Stimulated activated CD8-positive, alpha-beta memory T cell treated with anti-CD3 and anti-CD28 coated beads, Interleukin-4, amount 100 ng/mL, for 1 hour (primary cell): ENCODE measurements at regions not wholly inside any gene's neighbourhood (a gene's known extent, or its start where the extent isn't known, plus 50 kb on each side); places are given as distances from the start of the nearest gene placed in this dataset.

Experiments
- DNase-seq, 2 donors: peaks; one replicate each; pipeline ENCODE4 v3.0.0-alpha.2; 2020; ENCODE audit warnings: low read depth in 2 of 2, low spot score in 1 of 2

DNA sequence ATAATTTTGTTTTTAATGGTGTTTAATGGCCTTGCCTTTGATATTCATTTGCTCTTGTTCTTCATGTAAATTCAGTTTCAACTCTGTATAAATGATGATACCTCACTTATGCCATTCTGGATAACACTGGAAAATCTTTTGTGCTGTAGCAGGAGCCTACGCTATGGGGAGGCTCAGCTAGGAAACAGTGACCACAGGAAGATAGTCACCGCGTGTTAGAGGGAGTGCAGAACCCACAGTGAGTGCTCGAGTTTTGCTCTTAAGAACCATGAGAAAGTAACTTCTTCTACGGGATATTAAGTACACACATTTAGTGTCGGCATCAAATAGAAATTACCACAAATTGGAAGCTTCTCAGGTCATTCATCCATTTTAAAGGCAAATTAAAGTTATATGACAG, 143.9 kb downstream of the IRX2 start:
- no peak for DNase-seq

DNA sequence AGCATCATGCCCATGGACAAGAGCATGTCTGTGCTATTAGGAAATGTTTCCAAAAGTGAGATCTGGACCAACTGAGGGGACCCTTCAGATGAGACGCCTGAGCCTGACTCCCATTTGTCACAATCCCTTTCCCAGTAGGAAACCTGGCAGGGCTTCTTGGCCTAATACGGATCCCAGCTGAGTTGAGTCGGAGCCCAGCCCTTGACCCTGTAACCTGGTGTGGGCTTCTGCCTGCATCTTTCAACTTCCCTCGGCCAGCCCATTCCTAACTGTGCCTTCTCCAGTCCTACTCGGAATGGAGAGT, 148.3 kb downstream of the IRX2 start:
- DNase-seq: no peak

DNA sequence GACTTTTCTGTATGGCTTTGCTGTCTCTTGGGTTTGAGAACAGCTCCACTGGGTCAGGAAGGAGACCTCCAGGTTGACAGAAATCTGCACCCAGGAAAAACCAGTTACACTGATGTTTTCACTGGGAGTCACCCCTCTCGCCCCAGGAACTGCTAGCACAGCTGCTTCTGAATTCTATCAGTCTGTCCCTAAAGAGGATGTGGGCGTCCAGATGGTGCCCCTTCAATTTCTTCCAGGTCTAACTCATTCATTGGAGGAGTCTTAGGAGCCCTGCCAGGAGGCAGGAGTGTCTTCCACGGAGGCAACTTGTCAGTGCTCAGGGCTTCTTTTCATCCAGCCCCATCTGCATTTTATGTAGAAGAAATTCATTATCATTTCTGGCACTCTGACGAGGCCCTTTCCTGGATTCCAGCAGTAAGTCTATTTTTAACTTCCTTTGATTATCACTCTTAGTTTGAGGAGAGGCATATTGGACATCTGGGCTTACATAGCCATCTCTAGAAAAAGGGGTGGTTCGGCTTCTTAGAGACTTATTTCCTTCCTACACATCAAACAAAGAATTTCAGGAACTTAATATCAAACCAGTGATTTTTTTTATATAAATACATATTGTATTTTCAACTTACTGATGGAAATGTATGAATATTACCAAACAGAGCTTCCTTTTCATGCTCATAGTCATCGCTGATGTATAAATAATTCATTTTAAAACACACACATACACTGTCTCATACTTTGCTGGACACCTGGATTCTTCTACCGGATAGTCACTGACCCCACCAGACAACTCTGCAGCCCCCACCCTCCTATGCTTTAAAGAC, 148.8 kb downstream of the IRX2 start:
- no peak for DNase-seq

DNA sequence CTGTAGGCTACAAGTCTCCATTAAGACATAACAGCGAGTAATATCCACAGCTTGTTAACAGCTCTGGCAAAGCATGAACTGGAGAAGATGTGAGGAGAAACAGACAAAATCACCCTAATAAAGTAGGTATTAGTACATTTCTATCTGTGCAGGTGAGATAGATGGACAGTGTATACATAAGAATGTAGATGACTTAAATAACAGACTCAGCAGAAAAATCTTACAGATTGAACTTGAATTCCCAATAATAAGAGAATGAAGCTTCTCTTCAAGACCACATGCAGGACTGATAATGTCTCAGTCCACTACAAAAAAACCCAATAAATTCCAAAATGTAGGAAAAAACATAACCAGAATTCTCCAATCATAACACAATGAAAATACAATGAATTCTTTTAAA, 153.0 kb downstream of the IRX2 start:
- no peak for DNase-seq

DNA sequence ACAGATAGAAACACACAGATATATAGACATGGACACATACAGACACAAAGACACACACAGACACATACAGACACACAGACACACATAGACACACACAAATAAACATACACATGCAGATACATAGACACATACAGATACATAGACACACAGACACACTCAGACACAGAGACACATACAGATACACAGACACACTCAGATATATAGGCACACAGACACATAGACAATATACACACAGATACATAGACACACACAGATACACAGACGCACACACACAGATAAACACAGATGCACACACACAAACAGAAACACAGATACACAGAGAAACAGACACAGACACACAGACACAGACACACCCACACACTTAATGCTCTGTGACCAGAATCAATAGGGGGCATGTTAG, 156.8 kb downstream of the IRX2 start:
- no peak for DNase-seq

DNA sequence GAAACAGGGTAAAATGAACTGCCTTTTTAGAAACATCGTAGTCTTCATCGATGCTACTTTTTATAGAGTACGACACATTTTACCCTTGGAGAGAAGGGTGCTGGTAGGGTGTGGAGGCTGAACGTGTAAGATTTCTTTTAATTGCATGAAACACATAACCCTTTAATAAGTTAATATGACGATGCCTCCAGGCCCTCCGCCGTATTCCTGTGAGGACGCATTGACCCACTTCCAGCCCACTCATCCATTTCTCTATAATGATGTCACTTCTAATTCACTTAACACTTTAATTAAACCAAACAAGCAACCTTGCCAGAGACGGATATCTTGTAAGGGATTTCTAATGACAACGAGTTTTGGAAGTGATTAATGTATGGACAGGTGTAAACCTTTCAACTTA, 158.7 kb downstream of the IRX2 start:
- DNase-seq: no peak

DNA sequence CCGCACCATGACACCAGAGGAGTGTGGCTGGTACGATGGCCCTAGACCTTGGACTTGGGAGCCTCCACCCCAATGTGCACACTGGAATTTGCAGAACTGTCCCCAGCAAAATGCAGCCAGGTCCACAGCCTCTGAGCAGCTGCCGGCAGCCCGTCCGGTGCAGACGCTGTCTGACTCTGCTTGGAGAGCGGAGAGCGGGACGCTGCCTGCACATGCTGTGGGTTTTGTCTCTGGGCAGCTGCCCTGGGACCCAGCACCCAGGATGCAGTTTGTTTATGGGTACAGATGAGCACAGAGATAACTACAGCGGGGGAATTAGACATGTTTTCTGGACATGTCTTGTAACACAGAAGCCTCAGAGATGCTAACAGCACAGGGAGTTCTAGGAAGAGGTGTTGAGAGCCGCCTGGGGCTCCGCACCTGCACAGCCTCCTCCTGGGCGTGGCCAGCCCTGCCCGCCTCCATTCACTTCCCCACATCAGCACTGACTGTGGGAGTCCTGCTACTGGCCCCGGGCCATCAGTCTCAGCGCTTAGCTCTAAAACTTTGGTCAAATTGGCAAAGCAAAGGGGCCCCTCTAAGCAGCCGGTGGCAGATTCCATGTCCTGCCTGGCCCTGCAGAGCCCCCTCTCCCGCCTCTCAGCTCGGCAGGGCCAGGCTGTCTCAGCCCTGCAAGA, 159.6 kb downstream of the IRX2 start:
- DNase-seq: no peak

DNA sequence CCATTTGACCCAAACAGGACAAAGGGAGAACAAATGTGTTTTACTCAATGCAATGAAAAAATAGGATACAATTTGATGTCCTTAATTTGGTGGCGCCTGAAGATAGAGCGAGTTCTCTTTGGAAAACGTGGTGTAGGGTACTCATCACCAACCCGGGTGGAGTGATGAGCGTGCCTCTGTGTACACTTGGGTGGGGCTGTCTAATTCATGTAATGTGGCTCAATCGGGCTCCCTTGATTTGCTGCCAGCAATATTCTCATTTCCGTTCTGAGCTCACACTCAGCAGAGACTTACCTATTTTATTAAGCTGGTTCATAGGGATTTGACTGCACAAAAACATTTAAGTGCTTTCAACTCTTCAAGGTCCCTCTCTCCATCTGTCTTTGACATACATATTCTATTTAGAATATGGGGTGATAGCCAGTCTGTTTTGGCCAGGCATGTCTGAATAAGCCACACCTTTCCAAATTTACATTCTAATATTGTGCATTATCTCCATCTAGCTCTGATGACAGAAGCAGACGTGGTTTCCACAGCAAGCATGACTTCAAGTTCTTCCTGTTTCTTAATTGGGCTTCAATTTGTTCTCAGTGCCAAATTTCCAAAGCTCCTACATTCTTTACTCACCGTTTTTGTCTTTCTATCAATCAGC, 162.5 kb downstream of the IRX2 start:
- no peak for DNase-seq

DNA sequence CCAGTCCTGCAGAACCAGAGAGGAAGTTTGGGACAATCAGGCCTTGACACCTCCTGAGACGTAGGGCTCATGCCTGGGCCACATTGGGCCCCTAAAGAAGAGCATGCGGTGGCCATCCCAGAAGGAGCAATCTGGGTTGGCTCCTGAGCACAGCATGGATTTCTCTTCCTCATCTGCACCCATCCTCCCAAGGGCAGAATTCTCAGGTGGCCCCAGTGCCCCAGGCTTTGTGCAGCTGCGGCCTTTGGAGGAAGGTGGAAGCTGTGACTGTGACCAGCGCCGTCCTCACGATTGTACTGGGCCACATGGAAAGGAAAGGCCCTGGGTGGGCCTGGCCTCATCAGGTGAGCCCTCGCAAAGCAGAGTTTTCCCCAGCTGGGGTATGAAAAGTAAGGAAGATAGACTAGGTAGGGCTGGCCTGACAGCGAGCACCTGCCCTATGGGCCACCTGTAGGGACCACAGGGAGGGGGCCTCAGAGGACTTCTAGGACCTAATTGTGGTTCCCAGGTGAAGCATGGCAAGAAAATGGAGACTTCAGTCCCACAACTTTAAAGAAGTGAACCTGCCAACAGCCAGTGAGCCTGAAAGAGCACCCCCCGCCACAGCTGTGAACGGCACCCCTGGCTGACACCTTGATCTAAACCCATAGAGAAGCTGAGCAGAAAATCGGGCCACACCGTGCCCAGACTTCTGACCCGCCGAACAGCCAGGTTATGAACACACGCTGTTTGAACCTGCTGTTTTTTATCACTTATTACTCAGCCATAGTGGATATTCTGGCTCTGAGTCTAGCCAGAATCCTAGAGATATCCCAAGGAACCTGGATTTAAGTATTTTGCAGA, 164.1 kb downstream of the IRX2 start:
- no peak for DNase-seq

DNA sequence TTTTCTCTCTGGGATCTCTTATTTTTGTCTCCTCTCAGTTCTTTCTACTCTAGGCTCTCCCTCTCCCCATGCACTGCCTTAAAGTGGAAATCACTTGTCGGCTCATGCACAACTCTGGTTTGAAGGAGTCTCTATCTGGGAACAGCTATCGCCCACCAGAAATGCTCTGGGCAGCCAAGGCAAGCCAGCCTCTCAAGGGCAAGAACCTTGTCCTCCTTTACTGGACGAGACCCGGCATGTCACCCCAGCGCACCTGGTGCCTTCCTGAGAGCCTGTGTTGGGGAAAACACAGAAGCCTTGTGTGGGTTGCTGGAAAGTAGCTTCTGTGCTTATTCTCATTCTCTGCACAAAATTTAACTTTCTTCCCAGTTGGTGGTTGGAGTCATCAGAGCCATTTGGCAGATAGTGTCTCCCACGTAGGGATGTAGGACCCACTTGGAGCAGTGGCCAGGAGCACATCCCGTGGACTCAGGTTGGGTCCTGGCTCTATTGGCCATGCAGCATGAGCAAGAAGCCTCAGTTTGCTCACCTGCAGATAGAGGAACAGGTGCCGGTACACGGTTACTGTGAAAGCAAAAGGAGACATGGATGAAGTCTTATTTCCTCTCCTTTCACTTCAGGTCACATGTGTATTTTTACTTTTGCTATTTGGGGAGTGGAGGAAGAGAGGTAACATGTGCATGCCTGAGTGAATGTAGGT, 165.3 kb downstream of the IRX2 start:
- no peak for DNase-seq

DNA sequence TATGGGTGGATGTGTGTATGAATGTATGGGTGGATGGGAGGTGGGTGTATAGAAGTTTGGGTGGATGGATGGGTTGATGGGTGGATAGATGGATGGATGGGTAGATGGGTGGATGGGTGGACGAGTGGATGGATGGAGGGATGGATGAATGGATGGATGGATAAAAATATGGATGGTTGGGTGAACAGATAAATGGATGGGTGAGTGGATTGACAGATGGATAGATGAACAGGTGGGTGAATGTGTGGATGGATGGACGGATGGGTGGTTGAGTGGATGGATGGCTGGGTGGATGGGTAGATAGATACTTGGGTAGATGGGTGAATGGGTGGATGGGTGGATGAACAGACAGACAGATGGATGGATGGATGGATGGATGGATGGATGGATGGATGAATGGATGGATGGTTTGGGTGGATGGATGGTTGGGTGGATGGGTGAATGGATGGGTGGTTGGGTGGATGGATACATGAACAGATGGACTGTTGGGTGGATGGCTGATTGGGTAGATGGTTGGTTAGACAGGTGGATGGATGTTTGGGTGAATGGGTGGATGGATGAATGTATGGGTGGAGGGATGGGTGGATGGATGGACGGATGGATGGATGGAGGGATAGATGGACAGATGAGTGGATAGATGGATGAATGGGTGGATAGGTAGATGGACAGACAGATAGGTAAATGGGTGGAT, 166.8 kb downstream of the IRX2 start:
- DNase-seq: no peak

DNA sequence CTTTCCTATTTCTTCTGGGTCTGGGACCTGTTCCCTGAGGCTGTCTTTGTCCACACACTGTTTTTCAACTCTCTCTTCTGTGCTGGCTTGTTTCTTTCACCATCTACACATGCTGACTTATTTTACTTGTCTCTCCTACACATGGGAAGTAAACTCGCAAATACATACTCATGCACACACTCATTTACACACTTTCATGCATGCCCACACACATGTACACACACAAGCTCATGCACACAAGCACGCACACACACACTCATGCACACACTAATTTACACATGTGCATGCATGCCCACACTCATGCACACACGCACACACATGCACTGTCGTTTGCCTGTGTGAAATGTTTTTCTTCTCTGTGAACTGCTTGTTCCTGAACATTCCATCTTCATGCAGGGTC, 169.0 kb downstream of the IRX2 start:
- no peak for DNase-seq

DNA sequence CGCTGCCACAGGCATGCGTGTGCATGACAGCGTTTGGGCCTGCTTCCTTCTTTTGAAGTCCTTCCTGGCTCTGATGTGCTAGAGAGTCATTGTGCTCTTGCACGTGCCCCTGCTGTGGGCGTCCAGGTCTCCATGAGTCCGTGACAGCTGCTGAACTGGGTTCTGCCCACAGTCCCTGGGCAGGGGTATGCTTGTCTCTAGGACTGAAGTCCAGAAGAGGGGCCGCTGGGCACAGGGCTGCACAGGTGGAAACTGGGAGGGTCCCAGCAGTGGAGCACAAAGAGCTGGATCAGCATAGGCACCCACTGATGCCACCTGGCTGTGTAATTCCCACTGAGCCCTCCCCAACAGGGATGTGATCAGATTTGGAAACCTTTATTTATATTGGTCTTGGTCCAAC, 169.4 kb downstream of the IRX2 start:
- no peak for DNase-seq

DNA sequence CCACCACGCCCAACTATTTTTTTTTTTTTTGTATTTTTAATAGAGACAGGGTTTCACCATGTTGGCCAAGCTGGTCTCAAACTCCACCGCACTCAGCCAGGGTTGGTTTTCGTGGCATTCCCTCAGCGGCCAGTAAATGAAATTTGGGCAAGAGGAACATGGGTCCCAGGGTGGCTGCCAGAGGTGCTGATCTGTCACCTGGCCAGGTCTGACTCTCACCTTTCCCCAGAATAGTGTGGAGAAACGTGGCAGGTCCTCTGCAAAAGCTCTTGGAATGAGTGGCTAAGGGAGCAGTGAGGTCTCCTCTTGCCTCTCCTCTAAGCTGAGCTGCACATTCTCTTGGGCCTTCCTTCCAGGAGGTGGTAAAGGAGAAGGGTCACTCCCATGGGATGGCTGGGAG, 170.1 kb downstream of the IRX2 start:
- no peak for DNase-seq

DNA sequence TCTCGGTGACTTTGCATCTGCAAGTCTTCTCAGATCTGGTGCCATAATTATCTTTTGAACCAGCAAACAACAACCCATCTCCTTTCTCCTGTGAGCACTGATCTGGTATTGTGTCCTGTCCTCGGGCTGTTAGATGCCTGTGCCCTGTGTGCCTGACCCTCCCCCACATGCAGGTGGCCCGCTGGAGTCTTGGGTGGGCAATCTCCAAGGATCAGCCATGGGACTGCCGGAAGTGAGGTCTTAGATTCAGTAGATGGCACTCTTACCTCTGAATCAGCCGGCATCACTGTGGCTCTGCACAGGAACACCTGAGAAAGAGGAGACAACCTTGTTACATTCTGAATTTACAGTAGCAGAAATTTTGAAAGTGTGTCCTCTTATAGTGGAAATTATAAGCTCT, 172.4 kb downstream of the IRX2 start:
- no peak for DNase-seq

DNA sequence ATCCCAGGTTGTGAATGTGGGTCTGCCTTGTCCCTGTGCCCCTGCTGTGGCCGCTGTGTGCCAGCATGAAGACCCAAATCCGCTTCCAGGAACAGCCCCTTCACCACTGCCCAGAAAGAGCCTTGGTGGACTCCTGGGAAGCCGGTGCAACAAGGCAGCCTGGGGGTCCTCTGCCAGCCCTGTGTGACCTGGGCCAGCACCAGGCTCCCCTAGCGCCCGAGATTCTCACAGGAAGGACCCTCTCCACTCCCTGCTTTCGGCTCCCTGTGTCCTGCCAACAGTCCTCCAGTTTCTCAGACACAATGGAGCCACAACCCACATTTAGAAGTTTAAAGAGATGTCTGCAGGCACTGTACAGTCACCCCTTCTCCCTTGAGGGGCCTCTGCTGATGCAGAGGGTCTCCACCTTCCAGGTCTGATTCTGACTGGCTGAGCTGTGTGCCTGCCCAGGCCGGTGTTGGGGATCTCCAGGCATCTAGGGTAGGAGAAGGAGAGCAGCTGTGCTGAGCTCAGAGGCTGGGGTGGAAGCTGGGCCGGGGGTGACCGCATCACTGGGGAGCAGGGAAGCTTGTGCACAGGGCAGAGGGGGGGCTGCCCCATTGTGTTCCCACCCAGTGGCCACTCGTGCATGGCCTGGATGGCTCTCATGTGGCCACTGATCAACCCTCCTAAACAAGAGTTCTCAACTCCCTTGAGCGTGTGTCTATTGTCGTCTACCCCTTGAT, 174.0 kb downstream of the IRX2 start:
- no peak for DNase-seq

DNA sequence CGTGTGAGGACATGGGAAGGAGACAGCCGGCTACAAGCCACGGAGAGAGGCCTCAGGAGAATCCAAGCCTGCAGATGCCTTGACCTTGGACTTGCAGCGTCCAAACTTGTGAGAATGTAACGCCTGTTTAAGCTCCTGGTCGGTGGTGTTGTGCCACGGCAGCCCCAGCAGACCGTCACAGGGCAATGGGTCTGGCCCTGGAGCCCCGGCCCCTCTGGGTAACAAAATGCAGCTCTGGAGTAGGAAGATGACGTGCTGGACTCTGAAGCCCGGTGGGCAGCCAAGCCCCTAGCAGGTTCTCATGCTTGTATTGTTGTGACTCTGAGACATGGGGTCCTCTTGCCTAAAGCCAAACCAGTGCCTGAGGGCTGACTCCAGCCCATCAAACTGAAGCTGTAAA, 174.7 kb downstream of the IRX2 start:
- no peak for DNase-seq

DNA sequence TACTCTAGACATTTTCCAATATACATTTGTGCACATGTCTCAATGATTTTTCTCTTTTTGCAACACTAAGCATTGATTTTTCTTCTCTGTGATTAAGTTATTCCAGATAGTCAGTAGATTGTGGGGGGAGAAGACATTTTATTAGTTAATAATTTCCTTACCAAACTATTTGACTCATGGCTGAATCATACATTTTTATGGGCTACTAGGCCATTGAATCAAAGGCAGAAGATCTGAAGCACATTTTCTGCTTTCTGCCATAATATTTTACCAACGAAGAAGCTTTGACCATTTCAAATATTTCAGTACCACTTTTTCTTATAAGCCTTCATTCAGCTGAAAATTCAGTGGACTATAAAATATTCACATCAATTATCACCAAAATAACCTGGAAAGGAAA, 175.6 kb downstream of the IRX2 start:
- DNase-seq: no peak

DNA sequence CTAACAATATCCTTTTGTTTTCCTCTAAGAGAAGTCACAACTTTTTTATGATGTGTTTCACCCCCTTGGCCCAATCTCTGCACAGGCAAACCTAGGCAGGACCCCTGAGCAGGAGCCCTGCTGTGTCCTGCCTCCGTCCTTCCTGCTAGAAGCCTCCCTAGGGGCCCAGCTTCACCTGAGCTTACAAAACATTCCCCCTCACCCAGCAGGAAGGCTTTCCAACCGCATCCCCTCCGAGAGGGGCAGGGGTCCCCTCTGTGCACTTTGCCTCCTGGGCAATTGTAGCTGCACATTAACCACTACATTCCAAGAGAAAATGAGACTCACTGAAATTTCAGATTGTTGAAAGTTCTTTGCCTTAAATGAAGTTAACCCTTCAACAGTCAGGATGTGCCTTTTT, 176.2 kb downstream of the IRX2 start:
- no peak for DNase-seq

DNA sequence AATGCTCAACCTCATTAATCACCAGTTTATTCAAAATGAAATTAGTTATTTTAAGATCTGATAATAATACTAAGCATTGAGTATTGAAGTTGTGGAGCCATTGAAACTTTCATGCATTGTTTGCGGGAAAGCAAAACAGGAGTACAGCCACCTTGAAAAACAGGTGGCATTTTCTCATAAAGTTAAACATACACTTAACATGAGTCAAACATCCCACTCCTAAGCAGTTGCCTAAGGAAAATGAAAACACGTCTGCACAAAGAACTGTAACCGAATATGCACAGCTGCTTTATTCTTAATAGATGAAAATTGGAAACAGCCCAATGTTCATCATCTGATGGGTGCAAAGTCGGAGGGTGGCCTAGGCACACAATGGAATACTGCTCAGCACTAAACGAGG, 177.3 kb downstream of the IRX2 start:
- DNase-seq: no peak
